ENCODE measurements at regions not wholly inside any gene's neighbourhood (a gene's known extent, or its start where the extent isn't known, plus 50 kb on each side); places are given as distances from the start of the nearest gene placed in this dataset.

DNA sequence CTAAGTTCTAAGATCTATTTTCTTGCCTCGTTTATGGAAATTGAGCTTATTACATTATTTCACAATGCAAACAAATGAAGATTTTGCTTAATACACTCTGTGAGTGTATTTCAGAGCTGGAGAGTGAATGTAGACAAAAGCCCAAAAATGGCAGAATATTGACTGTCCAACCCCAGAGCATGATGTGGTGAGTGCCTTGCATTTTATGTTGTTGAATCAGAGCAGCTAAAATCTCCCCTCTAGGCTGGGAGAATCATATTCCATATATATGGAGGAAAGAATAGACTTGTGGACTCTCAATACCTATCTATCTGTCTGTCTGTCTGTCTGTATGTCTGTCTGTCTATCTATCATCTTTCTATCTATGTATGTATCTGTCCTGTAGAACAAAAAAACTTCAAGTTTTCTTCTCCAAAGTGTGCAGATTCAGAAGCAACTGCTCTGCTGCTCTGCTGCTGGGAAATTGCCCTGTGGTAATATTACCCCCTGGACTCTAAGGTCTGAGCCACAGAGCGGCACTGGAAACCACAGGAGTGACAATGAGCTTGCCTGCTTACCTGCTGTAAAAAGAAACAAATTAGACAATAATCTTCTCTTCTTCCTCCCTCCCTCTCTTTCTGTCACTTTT is 209.4 kb upstream of the PRICKLE1 start:
- no peaks in the 10 kb centered on the region for H3K4me1 ChIP-seq (ENCODE audit: control insufficient read depth, insufficient read depth, low read length)
- CTCF ChIA-PET, result interaction anchor here (0.6 to 0.9 kb wide), 3 partner anchors 46 to 540 kb away, joined by 3 read pairs; no protein-coding TSS in a partner anchor
- POLR2A ChIA-PET, result interaction anchor here (0.6 to 1.1 kb wide), 2 partner anchors 8 to 314 kb away, joined by 3 read pairs; no protein-coding TSS in a partner anchor
- H3K4me3 ChIP-seq (ENCODE audit: low read depth, low read length), result no peak overlapping the region
- no peak overlapping the region for H3K27ac ChIP-seq (ENCODE audit: extremely low read depth, low read depth, low read length)
- no peaks in the 10 kb centered on the region for H3K9me3 ChIP-seq (ENCODE audit: control insufficient read depth, insufficient read depth, low read depth, low read length)
- no peak for TF ChIP-seq ZNF133 (tag by site-specific recombination; IDR thresholded peaks at IDR 0.05)
- peak; percentile 84 for TF ChIP-seq GLIS1 (tag by site-specific recombination; IDR thresholded peaks at IDR 0.05)
- no peak for TF ChIP-seq SCRT1 (tag by site-specific recombination; IDR thresholded peaks at IDR 0.05; ENCODE audit: borderline replicate concordance)
- TF ChIP-seq ZEB2 (tag by site-specific recombination; IDR thresholded peaks at IDR 0.05), result no peak
- TF ChIP-seq ZFP37 (tag by site-specific recombination; IDR thresholded peaks at IDR 0.05), result no peak
- TF ChIP-seq, protein P1, sequence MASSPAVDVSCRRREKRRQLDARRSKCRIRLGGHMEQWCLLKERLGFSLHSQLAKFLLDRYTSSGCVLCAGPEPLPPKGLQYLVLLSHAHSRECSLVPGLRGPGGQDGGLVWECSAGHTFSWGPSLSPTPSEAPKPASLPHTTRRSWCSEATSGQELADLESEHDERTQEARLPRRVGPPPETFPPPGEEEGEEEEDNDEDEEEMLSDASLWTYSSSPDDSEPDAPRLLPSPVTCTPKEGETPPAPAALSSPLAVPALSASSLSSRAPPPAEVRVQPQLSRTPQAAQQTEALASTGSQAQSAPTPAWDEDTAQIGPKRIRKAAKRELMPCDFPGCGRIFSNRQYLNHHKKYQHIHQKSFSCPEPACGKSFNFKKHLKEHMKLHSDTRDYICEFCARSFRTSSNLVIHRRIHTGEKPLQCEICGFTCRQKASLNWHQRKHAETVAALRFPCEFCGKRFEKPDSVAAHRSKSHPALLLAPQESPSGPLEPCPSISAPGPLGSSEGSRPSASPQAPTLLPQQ (tag by site-specific recombination; IDR thresholded peaks at IDR 0.05), result no peak
- H3K36me3 ChIP-seq (ENCODE audit: control insufficient read depth in 2 of 2, insufficient read depth in 1 of 2, low read length in 2 of 2), result no peaks in the 10 kb centered on the region

- Histone ChIP-seq H3K4me3 (ENCODE audit: low read depth, low read length) (no peak overlapping the region), H3K36me3 (ENCODE audit: control insufficient read depth in 2 of 2, insufficient read depth in 1 of 2, low read length in 2 of 2) (no peaks in the 10 kb centered on the region), H3K9me3 (ENCODE audit: control insufficient read depth, insufficient read depth, low read depth, low read length) (no peaks in the 10 kb centered on the region), H3K27ac (ENCODE audit: extremely low read depth, low read depth, low read length) (no peak overlapping the region), H3K4me1 (ENCODE audit: control insufficient read depth, insufficient read depth, low read length) (no peaks in the 10 kb centered on the region)
- ChIA-PET POLR2A (no interaction called here), CTCF (no interaction called here)
- TF ChIP-seq ZNF324 (tag by site-specific recombination; IDR thresholded peaks at IDR 0.05) (no peak), ZNF571 (tag by site-specific recombination; IDR thresholded peaks at IDR 0.05) (no peak), ZSCAN16 (tag by site-specific recombination; IDR thresholded peaks at IDR 0.05) (no peak), ZFP3 (tag by site-specific recombination; IDR thresholded peaks at IDR 0.05; ENCODE audit: low read depth) (no peak), ZFP69B (tag by site-specific recombination; IDR thresholded peaks at IDR 0.05) (no peak), KLF8 (tag by site-specific recombination; IDR thresholded peaks at IDR 0.05) (no peak), MZF1 (tag by site-specific recombination; IDR thresholded peaks at IDR 0.05; ENCODE audit: borderline replicate concordance) (no peak), ZNF341 (tag by site-specific recombination; IDR thresholded peaks at IDR 0.05; ENCODE audit: low read depth) (no peak), GFI1B (tag by site-specific recombination; IDR thresholded peaks at IDR 0.05) (no peak), ZNF311 (tag by site-specific recombination; IDR thresholded peaks at IDR 0.05; ENCODE audit: borderline replicate concordance) (no peak), ZNF335 (tag by site-specific recombination; conservative IDR thresholded peaks at IDR 0.05) (no peak), ZNF133 (tag by site-specific recombination; IDR thresholded peaks at IDR 0.05) (no peak), YY1 (tag by site-specific recombination; IDR thresholded peaks at IDR 0.05) (no peak), ATF2 (tag by site-specific recombination; IDR thresholded peaks at IDR 0.05; ENCODE audit: low read depth) (no peak), ZNF792 (tag by site-specific recombination; IDR thresholded peaks at IDR 0.05) (no peak), ZNF561 (tag by site-specific recombination; IDR thresholded peaks at IDR 0.05; ENCODE audit: borderline replicate concordance) (no peak), ZNF19 (tag by site-specific recombination; IDR thresholded peaks at IDR 0.05; ENCODE audit: low read depth) (no peak)
- TF ChIP-seq, protein P2, sequence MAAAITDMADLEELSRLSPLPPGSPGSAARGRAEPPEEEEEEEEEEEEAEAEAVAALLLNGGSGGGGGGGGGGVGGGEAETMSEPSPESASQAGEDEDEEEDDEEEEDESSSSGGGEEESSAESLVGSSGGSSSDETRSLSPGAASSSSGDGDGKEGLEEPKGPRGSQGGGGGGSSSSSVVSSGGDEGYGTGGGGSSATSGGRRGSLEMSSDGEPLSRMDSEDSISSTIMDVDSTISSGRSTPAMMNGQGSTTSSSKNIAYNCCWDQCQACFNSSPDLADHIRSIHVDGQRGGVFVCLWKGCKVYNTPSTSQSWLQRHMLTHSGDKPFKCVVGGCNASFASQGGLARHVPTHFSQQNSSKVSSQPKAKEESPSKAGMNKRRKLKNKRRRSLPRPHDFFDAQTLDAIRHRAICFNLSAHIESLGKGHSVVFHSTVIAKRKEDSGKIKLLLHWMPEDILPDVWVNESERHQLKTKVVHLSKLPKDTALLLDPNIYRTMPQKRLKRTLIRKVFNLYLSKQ (tag by site-specific recombination; IDR thresholded peaks at IDR 0.05; ENCODE audit: borderline replicate concordance), result no peak
- TF ChIP-seq, protein P3, sequence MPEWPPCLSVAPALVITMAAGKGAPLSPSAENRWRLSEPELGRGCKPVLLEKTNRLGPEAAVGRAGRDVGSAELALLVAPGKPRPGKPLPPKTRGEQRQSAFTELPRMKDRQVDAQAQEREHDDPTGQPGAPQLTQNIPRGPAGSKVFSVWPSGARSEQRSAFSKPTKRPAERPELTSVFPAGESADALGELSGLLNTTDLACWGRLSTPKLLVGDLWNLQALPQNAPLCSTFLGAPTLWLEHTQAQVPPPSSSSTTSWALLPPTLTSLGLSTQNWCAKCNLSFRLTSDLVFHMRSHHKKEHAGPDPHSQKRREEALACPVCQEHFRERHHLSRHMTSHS (tag by site-specific recombination; IDR thresholded peaks at IDR 0.05), result no peak
These were observed 205.3 kb upstream of the PRICKLE1 start for GRCh38 chr12:42794806-42795205.
